ENCODE measurements at regions not wholly inside any gene's neighbourhood (a gene's known extent, or its start where the extent isn't known, plus 50 kb on each side); places are given as distances from the start of the nearest gene placed in this dataset.

- Histone ChIP-seq H3K9ac (ENCODE audit: insufficient read depth in 1 of 2, low read depth in 2 of 2, low read length in 2 of 2) (no peak overlapping the region), H3K36me3 (ENCODE audit: control insufficient read depth, insufficient read depth, low read length) (no peaks in the 10 kb centered on the region), H3K4me2 (ENCODE audit: insufficient read depth, low read length) (no peak overlapping the region), H2AFZ (ENCODE audit: low read depth, low read length) (peak overlapping the region; percentile 43), H3K27ac (ENCODE audit: extremely low read depth, low read depth, low read length) (no peak overlapping the region), H3K4me1 (replicated peaks in 1 of 2; ENCODE audit: control insufficient read depth in 2 of 2, insufficient read depth in 2 of 2, low read length in 2 of 2) (peaks cover 5 to 12% of the 10 kb centered on the region in 2 experiments; a peak in 4 of 5 replicates), H3K9me3 (replicated peaks; ENCODE audit: control insufficient read depth, insufficient read depth, low read depth, low read length) (no peaks in the 10 kb centered on the region), H3K9me1 (ENCODE audit: control insufficient read depth, insufficient read depth, low read length) (no peaks in the 10 kb centered on the region), H3K79me2 (ENCODE audit: control insufficient read depth, insufficient read depth, low read length) (no peaks in the 10 kb centered on the region), H3K4me3 (no peak overlapping the region), H4K20me1 (replicated peaks; ENCODE audit: control insufficient read depth, insufficient read depth, low read length) (no peaks in the 10 kb centered on the region), H3K27me3 (ENCODE audit: control insufficient read depth in 2 of 2, insufficient read depth in 2 of 2, low read length in 2 of 2) (no peaks in the 10 kb centered on the region)
- FAIRE-seq (no peak), ATAC-seq (no peak), DNase-seq (ENCODE audit: extremely low read depth in 1 of 4, low spot score in 3 of 4) (no peak)
- POLR2A ChIA-PET, result no interaction called here
- CTCF ChIA-PET (ENCODE audit: low intra/inter-chr PET ratio), result no interaction called here
- in situ Hi-C loops (cut with MboI) (no loop called here), intact Hi-C loops (cut with micrococcal nuclease) (no loop called here)
- 4% methylated on average over 1 of the region's 1 CpG for WGBS (ENCODE audit: insufficient coverage, low coverage, missing lambda C conversion rate)
- no TSS peak for BruUV-seq (replicated peaks)
- TF ChIP-seq E2F6 (IDR thresholded peaks at IDR 0.05; ENCODE audit: borderline replicate concordance in 1 of 2, extremely low read depth in 1 of 2, insufficient read depth in 1 of 2, insufficient read length in 1 of 2, low read depth in 1 of 2, low read length in 1 of 2, poor library complexity in 1 of 2, severe bottlenecking in 1 of 2) (no peak), ZSCAN32 (CRISPR knock-in tag; IDR thresholded peaks at IDR 0.05) (no peak), HDAC8 (tag; IDR thresholded peaks at IDR 0.05) (no peak), CHD7 (IDR thresholded peaks at IDR 0.05; ENCODE audit: low read depth, low read length) (no peak), ZNF79 (CRISPR knock-in tag; IDR thresholded peaks at IDR 0.05; ENCODE audit: low read depth) (no peak), NKRF (IDR thresholded peaks at IDR 0.05; ENCODE audit: borderline replicate concordance) (no peak), MAFF (IDR thresholded peaks at IDR 0.05; ENCODE audit: low read length) (peak; percentile 60; the same call in 1 of the 2 replicates), STAT5A (IDR thresholded peaks at IDR 0.05; ENCODE audit: borderline replicate concordance, low read length) (no peak), ZNF23 (CRISPR knock-in tag; IDR thresholded peaks at IDR 0.05) (no peak)
These were observed 55.6 kb downstream of the TLNRD1 start for GRCh38 chr15:81056304-81056703.
